NCI-H2196 (cell line): ENCODE measurements at regions not wholly inside any gene's neighbourhood (a gene's known extent, or its start where the extent isn't known, plus 50 kb on each side); places are given as distances from the start of the nearest gene placed in this dataset.
"Not testable (repeated sequence)": the region's sequence is repeated elsewhere in the genome, so short reads cannot be mapped to it uniquely, and the experiment has no call there.

Experiments
- DNase-seq: peaks from one replicate; lab custom pipeline; 2025; ENCODE audit not compliant: unreplicated experiment; lab: John Stamatoyannopoulos, UW

- DNase-seq = no peak
Observed at GRCh38 chr4:138113819-138114400, 128.2 kb downstream of the SLC7A11 start.

- DNase-seq = not testable (repeated sequence)
Observed at GRCh38 chr4:138112890-138113289, 129.3 kb downstream of the SLC7A11 start.

- no peak for DNase-seq
Observed at GRCh38 chr4:138112389-138112788, 129.8 kb downstream of the SLC7A11 start.

- no peak for DNase-seq
Observed at GRCh38 chr4:138111462-138112000, 130.6 kb downstream of the SLC7A11 start.

GRCh38 chr4:138110815-138111214 is 131.3 kb downstream of the SLC7A11 start:
- DNase-seq = no peak

GRCh38 chr4:138107023-138107422 is 135.1 kb downstream of the SLC7A11 start:
- DNase-seq = no peak

- no peak for DNase-seq
Observed at GRCh38 chr4:138105331-138105730, 136.8 kb downstream of the SLC7A11 start.

- no peak for DNase-seq
Observed at GRCh38 chr4:138104284-138104680, 137.9 kb downstream of the SLC7A11 start.

GRCh38 chr4:138103597-138104283 is 138.4 kb downstream of the SLC7A11 start:
- DNase-seq = no peak

GRCh38 chr4:138099385-138099784 is 142.8 kb downstream of the SLC7A11 start:
- no peak for DNase-seq

- DNase-seq = no peak
Observed at GRCh38 chr4:138097912-138098600, 144.1 kb downstream of the SLC7A11 start.

GRCh38 chr4:138096384-138097062 is 145.6 kb downstream of the SLC7A11 start:
- DNase-seq = no peak

- DNase-seq = no peak
Observed at GRCh38 chr4:138095378-138095777, 146.8 kb downstream of the SLC7A11 start.

- no peak for DNase-seq
Observed at GRCh38 chr4:138092060-138092459, 150.1 kb downstream of the SLC7A11 start.

GRCh38 chr4:138090918-138091676 is 151.1 kb downstream of the SLC7A11 start:
- no peak for DNase-seq

- DNase-seq = peak; percentile 34
Observed at GRCh38 chr4:138090150-138090917, 151.8 kb downstream of the SLC7A11 start.

- DNase-seq = no peak
Observed at GRCh38 chr4:138088449-138089208, 153.5 kb downstream of the SLC7A11 start.

GRCh38 chr4:138087066-138087719 is 155.0 kb downstream of the SLC7A11 start:
- no peak for DNase-seq

- no peak for DNase-seq
Observed at GRCh38 chr4:138086611-138087041, 155.5 kb downstream of the SLC7A11 start.
